ENCODE measurements at regions not wholly inside any gene's neighbourhood (a gene's known extent, or its start where the extent isn't known, plus 50 kb on each side); places are given as distances from the start of the nearest gene placed in this dataset.

DNA sequence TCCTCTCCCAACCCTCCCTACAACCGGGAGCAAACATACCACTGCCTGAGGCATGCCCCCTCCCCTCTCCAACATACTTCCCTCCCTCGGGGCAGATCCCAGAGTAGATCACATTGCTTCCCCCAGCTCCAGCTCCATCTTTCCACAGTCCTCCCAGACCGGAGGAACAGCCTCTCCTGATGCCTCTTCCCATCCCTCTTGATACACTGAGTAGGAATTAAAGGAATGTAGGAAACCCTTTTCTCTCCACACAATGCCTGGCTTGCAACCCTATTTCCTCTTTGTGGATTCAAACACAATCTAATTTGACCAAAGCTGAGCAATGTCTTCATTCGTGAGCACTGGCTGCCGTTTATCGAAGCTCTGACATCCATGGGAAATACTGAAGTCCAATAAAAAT is 339.8 kb downstream of the BCOR start:
- intact Hi-C loops (cut with micrococcal nuclease) = no loop called here
- Histone ChIP-seq H3K27ac (ENCODE audit: low read depth, low read length) (no peak overlapping the region), H3K79me2 (ENCODE audit: insufficient read depth, low read length) (no peaks in the 10 kb centered on the region), H3K27me3 (ENCODE audit: insufficient read depth, low read length) (no peaks in the 10 kb centered on the region), H2AFZ (ENCODE audit: low read depth, low read length, poor library complexity, severe bottlenecking) (no peak overlapping the region), H3K4me1 (ENCODE audit: control insufficient read depth in 1 of 2, insufficient read depth in 2 of 2, low read length in 2 of 2) (peaks cover 19 to 28% of the 10 kb centered on the region in 2 experiments; a peak in 3 of 4 replicates), H3K4me2 (ENCODE audit: low read length) (no peak overlapping the region), H3K36me3 (ENCODE audit: control insufficient read depth in 1 of 2, insufficient read depth in 2 of 2, low read length in 2 of 2) (no peaks in the 10 kb centered on the region), H3K9ac (ENCODE audit: low read length) (no peak overlapping the region), H3K9me2 (ENCODE audit: insufficient read depth) (no peaks in the 10 kb centered on the region), H3K4me3 (replicated peaks in 1 of 2; ENCODE audit: low read depth in 1 of 2, low read length in 2 of 2) (no peak overlapping the region), H3K9me3 (ENCODE audit: control insufficient read depth in 1 of 2, insufficient read depth in 1 of 2, low read depth in 1 of 2, low read length in 2 of 2) (no peaks in the 10 kb centered on the region), H4K20me1 (ENCODE audit: insufficient read depth) (no peaks in the 10 kb centered on the region)
- ChIA-PET POLR2A (no interaction called here), CTCF (no interaction called here), RAD21 (ENCODE audit: low non-redundant PET in 1 of 2, low total read pairs in 2 of 2, uncharacterized antibody in 2 of 2, unreplicated experiment in 2 of 2) (no interaction called here)
- no peak for ATAC-seq
- BruUV-seq (replicated peaks) = no TSS peak
- TF ChIP-seq CEBPB (IDR thresholded peaks at IDR 0.05; ENCODE audit: low read depth) = no peak
- no peak for TF ChIP-seq ZNF274 (IDR thresholded peaks at IDR 0.05; ENCODE audit: low read depth, low read length)
- no peak for TF ChIP-seq EZH2phosphoT487 (IDR thresholded peaks at IDR 0.05; ENCODE audit: borderline replicate concordance)
- TF ChIP-seq, protein P1, sequence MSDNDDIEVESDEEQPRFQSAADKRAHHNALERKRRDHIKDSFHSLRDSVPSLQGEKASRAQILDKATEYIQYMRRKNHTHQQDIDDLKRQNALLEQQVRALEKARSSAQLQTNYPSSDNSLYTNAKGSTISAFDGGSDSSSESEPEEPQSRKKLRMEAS (IDR thresholded peaks at IDR 0.05) = no peak
- TF ChIP-seq ZFX (IDR thresholded peaks at IDR 0.05) = no peak
- TF ChIP-seq CBX3 (IDR thresholded peaks at IDR 0.05; ENCODE audit: low read depth) = no peak
- TF ChIP-seq, protein P2, sequence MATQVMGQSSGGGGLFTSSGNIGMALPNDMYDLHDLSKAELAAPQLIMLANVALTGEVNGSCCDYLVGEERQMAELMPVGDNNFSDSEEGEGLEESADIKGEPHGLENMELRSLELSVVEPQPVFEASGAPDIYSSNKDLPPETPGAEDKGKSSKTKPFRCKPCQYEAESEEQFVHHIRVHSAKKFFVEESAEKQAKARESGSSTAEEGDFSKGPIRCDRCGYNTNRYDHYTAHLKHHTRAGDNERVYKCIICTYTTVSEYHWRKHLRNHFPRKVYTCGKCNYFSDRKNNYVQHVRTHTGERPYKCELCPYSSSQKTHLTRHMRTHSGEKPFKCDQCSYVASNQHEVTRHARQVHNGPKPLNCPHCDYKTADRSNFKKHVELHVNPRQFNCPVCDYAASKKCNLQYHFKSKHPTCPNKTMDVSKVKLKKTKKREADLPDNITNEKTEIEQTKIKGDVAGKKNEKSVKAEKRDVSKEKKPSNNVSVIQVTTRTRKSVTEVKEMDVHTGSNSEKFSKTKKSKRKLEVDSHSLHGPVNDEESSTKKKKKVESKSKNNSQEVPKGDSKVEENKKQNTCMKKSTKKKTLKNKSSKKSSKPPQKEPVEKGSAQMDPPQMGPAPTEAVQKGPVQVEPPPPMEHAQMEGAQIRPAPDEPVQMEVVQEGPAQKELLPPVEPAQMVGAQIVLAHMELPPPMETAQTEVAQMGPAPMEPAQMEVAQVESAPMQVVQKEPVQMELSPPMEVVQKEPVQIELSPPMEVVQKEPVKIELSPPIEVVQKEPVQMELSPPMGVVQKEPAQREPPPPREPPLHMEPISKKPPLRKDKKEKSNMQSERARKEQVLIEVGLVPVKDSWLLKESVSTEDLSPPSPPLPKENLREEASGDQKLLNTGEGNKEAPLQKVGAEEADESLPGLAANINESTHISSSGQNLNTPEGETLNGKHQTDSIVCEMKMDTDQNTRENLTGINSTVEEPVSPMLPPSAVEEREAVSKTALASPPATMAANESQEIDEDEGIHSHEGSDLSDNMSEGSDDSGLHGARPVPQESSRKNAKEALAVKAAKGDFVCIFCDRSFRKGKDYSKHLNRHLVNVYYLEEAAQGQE (IDR thresholded peaks at IDR 0.05; ENCODE audit: low read depth) = no peak
- TF ChIP-seq RAD21 (IDR thresholded peaks at IDR 0.05; ENCODE audit: low read depth) = no peak
- TF ChIP-seq YY1 (IDR thresholded peaks at IDR 0.05; ENCODE audit: extremely low read depth, insufficient replicate concordance, low read depth, low read length) = no peak
- TF ChIP-seq EZH2 (IDR thresholded peaks at IDR 0.05) = no peak
- no peak for DNase-seq (ENCODE audit: low read depth, low spot score)

All from HCT116 (cell line).